ENCODE measurements at regions not wholly inside any gene's neighbourhood (a gene's known extent, or its start where the extent isn't known, plus 50 kb on each side); places are given as distances from the start of the nearest gene placed in this dataset.
"Not testable (repeated sequence)": the region's sequence is repeated elsewhere in the genome, so short reads cannot be mapped to it uniquely, and the experiment has no call there.

- DNase-seq (ENCODE audit: low read depth, low spot score), result no peak
Observed at GRCh38 chr13:62502588-62502987, 1086.9 kb upstream of the PCDH20 start.

DNA sequence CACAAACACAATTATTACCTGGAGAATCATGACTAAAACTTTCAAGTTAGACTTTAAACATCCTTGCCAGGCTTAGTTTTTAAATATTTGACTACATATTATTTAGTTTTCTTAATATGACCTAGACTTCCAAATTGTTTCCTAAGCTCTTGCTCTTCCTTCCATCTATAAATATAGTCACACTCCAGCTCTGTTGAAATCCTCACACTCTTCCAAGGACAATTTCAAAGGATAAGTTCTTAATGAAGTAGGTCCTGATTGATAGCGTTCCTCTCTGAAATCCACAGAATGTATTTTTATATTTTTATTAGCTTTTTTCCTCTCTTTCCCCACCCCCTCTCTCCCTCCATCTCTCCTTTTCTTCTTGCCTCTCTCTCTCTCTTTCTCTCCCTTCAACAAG lies 1074.1 kb upstream of the PCDH20 start:
- no peak for DNase-seq (ENCODE audit: low read depth, low spot score)

GRCh38 chr13:62483774-62484173 lies 1068.1 kb upstream of the PCDH20 start:
- DNase-seq (ENCODE audit: low read depth, low spot score), result no peak

GRCh38 chr13:62482351-62482750 lies 1066.7 kb upstream of the PCDH20 start:
- no peak for DNase-seq (ENCODE audit: low read depth, low spot score)

DNA sequence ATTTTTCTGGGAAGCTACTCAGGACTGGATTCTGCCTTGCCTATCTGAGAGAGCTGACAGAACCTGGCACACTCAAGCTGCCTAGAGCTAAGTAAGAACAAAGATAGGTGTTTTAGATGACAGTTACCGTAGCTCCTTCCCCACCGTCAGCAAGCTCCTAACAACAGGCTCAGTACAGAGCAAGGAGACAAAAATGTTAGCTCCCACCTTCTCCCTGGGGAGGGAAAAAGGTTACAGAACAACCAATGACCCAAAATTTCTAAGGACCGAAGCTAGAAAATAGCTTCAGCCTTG lies 1058.2 kb upstream of the PCDH20 start:
- no peak for DNase-seq (ENCODE audit: low read depth, low spot score)

DNA sequence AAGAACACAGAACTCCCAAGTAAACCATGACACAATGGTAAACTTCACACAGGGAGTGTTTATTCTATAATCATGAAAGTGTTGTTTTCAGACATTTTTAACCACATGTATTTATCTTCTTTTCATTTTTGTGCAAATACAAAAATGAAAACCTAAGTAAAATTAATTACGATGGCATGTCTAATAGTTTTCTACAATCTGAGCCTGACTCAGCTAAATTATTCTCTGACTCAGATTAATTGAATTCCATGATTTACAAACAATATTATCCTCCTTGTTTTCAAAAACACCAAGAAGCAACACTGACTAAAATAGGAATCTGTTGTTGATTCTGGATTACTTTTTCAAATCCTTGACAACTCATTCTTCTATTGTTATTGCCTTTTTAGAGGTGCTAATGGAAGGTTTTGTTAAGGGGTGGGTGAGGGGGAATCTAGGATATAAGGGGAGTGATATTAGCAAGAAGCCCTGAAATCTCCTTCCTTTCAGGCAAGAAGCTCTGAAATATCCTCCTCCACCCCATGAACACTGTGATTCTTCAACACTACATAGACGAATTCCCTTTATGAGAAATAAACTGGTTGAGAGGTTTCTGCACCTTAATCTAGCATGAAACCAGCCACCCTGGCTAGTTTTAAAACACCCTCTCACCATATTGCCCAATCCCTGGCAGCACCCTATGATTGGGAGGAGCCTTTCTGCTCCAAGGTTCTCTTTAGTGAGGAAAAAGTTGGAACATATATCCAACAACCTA lies 1057.7 kb upstream of the PCDH20 start:
- no peak for DNase-seq (ENCODE audit: low read depth, low spot score)

DNA sequence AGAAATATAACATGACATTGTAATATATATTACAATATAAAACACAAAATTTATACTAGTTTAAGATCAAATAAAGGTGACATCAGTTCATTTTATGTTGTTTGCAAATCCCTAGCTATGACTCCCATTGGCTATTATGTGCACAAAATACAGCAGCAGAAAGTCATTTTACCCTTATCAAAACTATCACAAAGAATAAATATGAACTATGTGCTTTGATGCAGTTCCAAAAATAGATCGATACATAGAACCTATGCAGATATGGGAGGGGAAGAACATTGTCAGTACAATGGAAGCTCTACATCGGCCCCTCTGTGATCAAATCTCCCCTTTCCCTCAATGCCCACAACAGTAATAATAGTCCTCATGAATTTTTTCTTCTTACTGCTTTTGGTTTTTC lies 1038.1 kb upstream of the PCDH20 start:
- no peak for DNase-seq (ENCODE audit: low read depth, low spot score)

DNA sequence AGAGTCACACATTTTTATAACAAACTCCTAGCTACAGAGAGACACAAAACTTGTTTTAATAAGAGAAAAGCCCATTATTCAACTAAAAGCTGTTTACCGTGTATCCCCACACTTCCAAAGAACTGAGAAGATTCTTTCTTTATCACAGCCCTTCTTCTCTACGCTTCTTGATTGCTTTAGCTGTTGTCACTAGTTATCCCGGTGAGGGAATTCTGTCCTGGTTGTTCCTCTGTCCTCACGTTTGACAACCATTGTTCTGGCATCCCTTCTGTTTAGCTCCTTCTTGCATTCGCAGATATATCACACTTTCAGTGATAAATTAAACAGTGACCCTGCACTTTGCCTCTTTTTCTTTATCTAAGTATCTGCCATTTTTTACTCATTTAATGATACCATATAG lies 1035.1 kb upstream of the PCDH20 start:
- no peak for DNase-seq (ENCODE audit: low read depth, low spot score)

DNA sequence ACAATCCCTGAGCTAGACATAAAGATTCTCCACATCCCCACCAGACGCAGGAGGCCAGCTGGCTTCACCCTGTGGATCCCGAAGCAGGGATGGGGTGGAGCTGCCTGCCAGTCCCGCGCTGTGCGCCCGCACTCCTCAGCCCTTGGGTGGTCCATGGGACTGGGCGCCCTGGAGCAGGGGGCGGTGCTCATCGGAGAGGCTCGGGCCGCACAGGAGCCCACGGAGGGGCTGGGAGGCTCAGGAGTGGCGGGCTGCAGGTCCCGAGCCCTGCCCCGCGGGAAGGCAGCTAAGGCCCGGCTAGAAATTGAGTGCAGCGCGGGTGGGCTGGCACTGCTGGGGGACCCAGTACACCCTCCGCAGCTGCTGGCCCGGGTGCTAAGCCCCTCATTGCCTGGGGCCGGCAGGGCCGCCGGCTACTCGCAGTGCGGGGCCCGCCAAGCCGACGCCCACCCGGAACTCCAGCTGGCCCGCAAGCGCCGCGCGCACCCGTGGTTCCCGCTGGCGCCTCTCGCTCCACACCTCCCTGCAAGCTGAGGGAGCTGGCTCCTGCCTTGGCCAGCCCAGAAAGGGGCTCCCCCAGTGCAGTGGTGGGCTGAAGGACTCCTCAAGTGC lies 1032.2 kb upstream of the PCDH20 start:
- not testable (repeated sequence) for DNase-seq (ENCODE audit: low read depth, low spot score)

DNA sequence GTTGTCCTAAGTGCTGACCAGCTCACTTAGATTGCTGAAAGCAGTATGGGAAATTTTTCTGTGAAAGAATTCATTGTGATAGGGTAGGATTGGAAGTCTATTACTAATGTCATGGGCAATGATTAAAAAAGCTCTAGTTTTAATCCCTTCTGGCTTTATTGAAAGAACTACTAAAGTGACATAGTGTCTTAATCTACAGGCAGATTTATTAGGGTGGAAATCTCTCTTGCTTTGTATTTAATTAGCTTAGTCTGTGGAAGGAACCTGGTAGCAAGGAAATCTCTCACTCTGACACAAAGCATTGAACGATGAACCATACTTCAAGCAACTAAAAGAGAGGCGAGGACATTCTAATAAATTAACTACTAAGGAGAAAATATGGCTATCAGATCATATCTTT lies 1029.2 kb upstream of the PCDH20 start:
- DNase-seq (ENCODE audit: low read depth, low spot score), result no peak

- no peak for DNase-seq (ENCODE audit: low read depth, low spot score)
Observed at GRCh38 chr13:62434081-62434480, 1018.4 kb upstream of the PCDH20 start.

DNA sequence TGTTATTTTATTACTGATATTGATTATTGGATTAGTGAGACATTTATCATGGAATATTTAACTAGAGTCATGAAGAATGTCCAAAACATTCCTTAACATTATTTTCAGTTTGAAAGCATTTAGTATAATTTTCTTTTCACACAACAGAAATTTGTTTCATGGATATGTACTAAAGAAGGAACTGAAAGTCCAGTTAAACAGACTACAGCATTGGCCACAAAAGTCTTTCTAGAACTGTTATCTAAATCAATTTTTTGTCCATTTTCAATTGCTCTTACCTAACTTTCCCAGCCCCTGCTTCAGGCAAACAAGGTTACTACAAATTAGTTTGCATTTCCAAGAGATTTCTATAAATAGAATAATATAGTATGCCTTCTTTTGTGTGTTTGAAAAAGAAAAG lies 1018.0 kb upstream of the PCDH20 start:
- no peak for DNase-seq (ENCODE audit: low read depth, low spot score)

- no peak for DNase-seq (ENCODE audit: low read depth, low spot score)
Observed at GRCh38 chr13:62432906-62433305, 1017.3 kb upstream of the PCDH20 start.

- no peak for DNase-seq (ENCODE audit: low read depth, low spot score)
Observed at GRCh38 chr13:62432295-62432694, 1016.6 kb upstream of the PCDH20 start.

GRCh38 chr13:62431852-62432251 lies 1016.2 kb upstream of the PCDH20 start:
- no peak for DNase-seq (ENCODE audit: low read depth, low spot score)

GRCh38 chr13:62418872-62419271 lies 1003.2 kb upstream of the PCDH20 start:
- DNase-seq (ENCODE audit: low read depth, low spot score), result no peak

GRCh38 chr13:62418376-62418775 lies 1002.7 kb upstream of the PCDH20 start:
- no peak for DNase-seq (ENCODE audit: low read depth, low spot score)

DNA sequence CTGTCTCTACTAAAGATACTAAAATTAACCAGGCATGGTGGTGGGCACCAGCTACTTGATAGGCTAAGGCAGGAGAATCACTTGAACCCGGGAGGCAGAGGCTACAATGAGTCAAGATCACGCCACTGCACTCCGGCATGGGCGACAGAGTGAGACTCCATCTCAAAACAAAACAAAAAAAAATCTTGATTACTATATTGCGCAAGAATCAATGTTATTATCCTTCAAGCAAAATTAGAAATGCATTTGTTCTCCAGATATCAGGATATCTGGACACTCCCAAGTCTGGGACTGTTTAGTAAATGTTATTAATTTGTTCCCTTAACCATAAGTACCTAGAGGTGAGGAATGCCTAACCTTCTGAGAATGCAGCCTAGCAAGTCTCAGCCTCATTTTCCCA lies 992.2 kb upstream of the PCDH20 start:
- DNase-seq (ENCODE audit: low read depth, low spot score), result no peak

- DNase-seq (ENCODE audit: low read depth, low spot score), result no peak
Observed at GRCh38 chr13:62388515-62388914, 972.9 kb upstream of the PCDH20 start.

GRCh38 chr13:62387647-62388046 lies 972.0 kb upstream of the PCDH20 start:
- no peak for DNase-seq (ENCODE audit: low read depth, low spot score)

DNA sequence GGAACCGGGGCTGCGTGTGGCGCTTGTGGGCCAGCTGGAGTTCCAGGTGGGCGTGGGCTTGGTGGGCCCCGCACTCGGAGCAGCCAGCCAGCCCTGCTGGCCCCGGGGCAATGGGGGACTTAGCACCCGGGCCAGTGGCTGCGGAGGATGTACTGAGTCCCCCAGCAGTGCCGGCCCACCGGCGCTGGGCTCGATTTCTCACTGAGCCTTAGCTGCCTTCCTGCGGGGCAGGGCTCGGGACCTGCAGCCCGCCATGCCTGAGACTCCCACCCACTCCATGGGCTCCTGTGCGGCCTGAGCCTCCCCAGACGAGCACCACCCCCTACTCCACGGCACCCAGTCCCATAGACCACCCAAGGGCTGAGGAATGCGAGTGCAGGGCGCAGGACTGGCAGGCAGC lies 963.6 kb upstream of the PCDH20 start:
- not testable (repeated sequence) for DNase-seq (ENCODE audit: low read depth, low spot score)

DNA sequence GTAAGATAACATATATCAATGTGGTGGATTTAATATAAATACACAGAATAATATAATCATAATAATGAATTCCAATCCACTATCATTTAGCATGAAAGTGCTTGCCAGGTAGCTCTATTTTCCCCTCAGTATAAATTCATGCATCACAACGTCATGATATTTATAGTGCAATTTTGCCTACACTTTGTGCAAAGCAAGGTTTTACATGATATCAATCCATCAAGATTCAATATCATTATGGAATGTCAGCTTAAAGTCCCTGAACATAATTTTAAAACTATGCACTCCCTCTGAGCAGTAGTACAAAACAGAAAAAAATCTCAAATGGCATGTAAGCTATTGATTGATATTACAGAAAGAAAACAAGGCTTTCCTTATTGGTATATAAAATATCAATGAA lies 962.2 kb upstream of the PCDH20 start:
- DNase-seq (ENCODE audit: low read depth, low spot score), result no peak

DNA sequence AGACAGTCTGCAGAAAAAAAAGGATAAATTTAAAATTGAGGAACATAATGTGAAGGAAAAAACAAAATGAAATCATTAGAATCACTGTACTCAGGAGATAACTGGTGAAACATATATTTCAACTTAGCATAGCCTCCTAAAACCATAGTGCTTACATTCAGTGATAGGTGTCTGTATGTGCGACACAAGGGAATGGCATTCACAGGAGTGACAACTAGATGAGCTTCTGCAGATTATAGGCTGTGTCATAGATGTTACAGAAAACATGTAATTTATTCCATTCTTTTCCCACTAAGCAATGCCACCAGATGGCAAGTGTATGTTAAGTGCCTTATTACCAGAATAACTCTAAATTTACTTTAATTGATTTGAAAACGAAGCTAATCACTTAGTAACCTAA lies 960.0 kb upstream of the PCDH20 start:
- DNase-seq (ENCODE audit: low read depth, low spot score), result no peak

DNA sequence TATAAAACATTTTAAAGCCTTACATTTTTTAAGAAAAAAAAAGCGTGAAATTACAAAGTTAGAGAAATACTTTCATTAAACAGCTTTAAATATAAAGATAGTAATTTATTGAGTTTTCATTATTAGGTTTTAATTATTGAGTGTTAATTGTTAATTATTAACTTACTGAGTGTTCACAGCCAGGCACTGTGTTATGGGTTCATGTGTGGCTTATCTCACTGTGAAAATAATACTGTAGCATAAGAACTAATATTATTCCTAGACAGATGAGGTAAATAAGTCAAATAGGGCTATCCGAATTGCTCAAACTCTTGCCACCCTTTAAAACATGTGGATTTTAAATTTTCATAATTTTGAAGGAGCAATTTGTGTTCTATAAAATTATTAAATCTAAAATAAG lies 956.1 kb upstream of the PCDH20 start:
- no peak for DNase-seq (ENCODE audit: low read depth, low spot score)
